H1 (cell line): ENCODE measurements at regions not wholly inside any gene's neighbourhood (a gene's known extent, or its start where the extent isn't known, plus 50 kb on each side); places are given as distances from the start of the nearest gene placed in this dataset.

Experiments used
- BRCA1 ChIP-seq: IDR thresholded peaks from 2 replicates; pipeline ENCODE4 v1.6.1; 2012; ENCODE audit warnings: low read depth, low read length, improper control_type of control experiment
- CBX5 ChIP-seq: fragments of 300-800, 300-1000 bp; sonication (generic); IDR thresholded peaks from 2 replicates; pipeline ENCODE4 v1.7.1; 2016; ENCODE audit warnings: antibody characterized with exemption, low read length, low read depth
- CBX8 ChIP-seq: fragments of 300-800, 300-1000 bp; sonication (generic); IDR thresholded peaks from 2 replicates; pipeline ENCODE4 v1.7.1; 2016; ENCODE audit warnings: low read depth, low read length, borderline replicate concordance
- CHD7 ChIP-seq: fragments of 300-600 bp; sonication (generic); IDR thresholded peaks from 2 replicates; pipeline ENCODE4 v1.7.1; 2012; ENCODE audit warnings: low read length, moderate library complexity, mild to moderate bottlenecking, inconsistent platforms; ENCODE audit not compliant: insufficient replicate concordance
- JUN ChIP-seq: IDR thresholded peaks from 2 replicates; pipeline ENCODE4 v1.6.1; 2011; ENCODE audit warnings: low read depth, mild to moderate bottlenecking, improper control_type of control experiment, low read length
- SP2 ChIP-seq: IDR thresholded peaks from 2 replicates; pipeline ENCODE4 v1.6.1; 2012; ENCODE audit warnings: mild to moderate bottlenecking, low read length, inconsistent platforms
- SP4 ChIP-seq: IDR thresholded peaks from 2 replicates; pipeline ENCODE4 v1.6.1; 2012; ENCODE audit warnings: low read length, inconsistent platforms
- YY1 ChIP-seq: IDR thresholded peaks from 2 replicates; pipeline ENCODE4 v1.6.1; 2011; ENCODE audit warnings: low read depth, mild to moderate bottlenecking, low read length

- TF ChIP-seq CHD7 (no peak), JUN (no peak), YY1 (no peak), SP4 (no peak), BRCA1 (no peak), SP2 (no peak), CBX8 (no peak), CBX5 (no peak)
Measured at GRCh38 chr4:180557950-180558349, 1685.3 kb upstream of the TENM3 start (continued).
